GM12878 (cell line): ENCODE measurements at regions not wholly inside any gene's neighbourhood (a gene's known extent, or its start where the extent isn't known, plus 50 kb on each side); places are given as distances from the start of the nearest gene placed in this dataset.

Source experiments
- ATAC-seq: fragments of 200-7000 bp; cut with Tn5 transposase; 3 replicates; pipeline ENCODE4 v1.9.1; 2020; ENCODE audit warnings: mild to moderate bottlenecking, moderate library complexity
- BruUV-seq: library from RNA; stranded (reverse); fragments of 400-500 nt; replicated peaks from 2 replicates; lab custom pipeline; 2021; lab: Mats Ljungman, UMichigan
- CTCF ChIA-PET: fragments of 300-600 bp; sonication (Branson Sonifier 250); formaldehyde crosslinking; extraction: SDS; loops from one replicate; lab custom pipeline; 2021; ENCODE audit warnings: inconsistent platforms; lab: Yijun Ruan, JAX
- POLR2A ChIA-PET: fragments of 350-600 bp; formaldehyde crosslinking; extraction: SDS; loops from one replicate; lab custom pipeline; 2021; ENCODE audit warnings: inconsistent platforms; lab: Charles Lee
- RAD21 ChIA-PET: fragments of 300-600 bp; sonication (Branson Sonifier 250); formaldehyde crosslinking; loops from one replicate; lab custom pipeline; 2023; ENCODE audit warnings: antibody characterized with exemption; ENCODE audit not compliant: unreplicated experiment; lab: Charles Lee
- SMC1A ChIA-PET: fragments of 300-600 bp; sonication (Branson Sonifier 250); formaldehyde crosslinking; loops from one replicate; lab custom pipeline; 2023; ENCODE audit not compliant: unreplicated experiment, uncharacterized antibody; lab: Charles Lee
- DNase-seq: peaks from one replicate; pipeline ENCODE4 v3.0.0-alpha.2; 2011; ENCODE audit warnings: low read depth, low spot score
- FAIRE-seq: peaks from 3 replicates; lab custom pipeline; 2011; peaks lifted over from hg19 to GRCh38; lab: Jason Lieb, UNC
- H2AFZ ChIP-seq: 2 replicates; pipeline ENCODE4 v1.6.0; 2011; ENCODE audit warnings: low read depth, low read length, control low read depth; ENCODE audit not compliant: control insufficient read depth
- H3K27ac ChIP-seq: 2 replicates; pipeline ENCODE4 v1.5.1; 2011; ENCODE audit warnings: control low read depth; ENCODE audit not compliant: control insufficient read depth, insufficient read depth
- H3K27me3 ChIP-seq, 2 experiments: replicated peaks in 1 of 2; 2 replicates each; pipeline versions ENCODE4 v1.6.0 to v1.6.1; 2011; ENCODE audit warnings: low read length in 1 of 2; ENCODE audit not compliant: control insufficient read depth in 2 of 2, insufficient read depth in 2 of 2
- H3K36me3 ChIP-seq, 2 experiments: 2 replicates each; pipeline ENCODE4 v1.5.1; 2011; ENCODE audit warnings: low read length in 1 of 2; ENCODE audit not compliant: control insufficient read depth in 2 of 2, insufficient read depth in 2 of 2
- H3K4me1 ChIP-seq: 2 replicates; pipeline ENCODE4 v1.6.1; 2011; ENCODE audit warnings: mild to moderate bottlenecking, low read length, moderate library complexity, mixed read lengths; ENCODE audit not compliant: control insufficient read depth, insufficient read depth
- H3K4me2 ChIP-seq: 2 replicates; pipeline ENCODE4 v1.6.0; 2011; ENCODE audit warnings: control low read depth; ENCODE audit not compliant: control insufficient read depth, insufficient read depth
- H3K4me3 ChIP-seq: fragments of 200-600 bp; sonication (generic); 2 replicates; pipeline ENCODE4 v1.5.1; 2016
- H3K79me2 ChIP-seq: 2 replicates; pipeline ENCODE4 v1.6.0; 2011; ENCODE audit warnings: low read length; ENCODE audit not compliant: control insufficient read depth, insufficient read depth
- H3K9ac ChIP-seq: 2 replicates; pipeline ENCODE4 v1.8.0; 2011; ENCODE audit warnings: low read length, control low read depth, mixed read lengths; ENCODE audit not compliant: control insufficient read depth, insufficient read depth
- H3K9me3 ChIP-seq: replicated peaks from 3 replicates; pipeline ENCODE4 v1.5.1; 2011; ENCODE audit warnings: mild to moderate bottlenecking, low read length; ENCODE audit not compliant: control insufficient read depth, insufficient read depth
- H4K20me1 ChIP-seq: 2 replicates; pipeline ENCODE4 v1.6.0; 2011; ENCODE audit not compliant: control insufficient read depth, insufficient read depth
- EGR1 ChIP-seq, 2 experiments: IDR thresholded peaks; 1 replicate in 1 of 2; 2 replicates in 1 of 2; pipeline ENCODE4 v1.6.1; 2011 to 2012; ENCODE audit warnings: low read depth in 2 of 2, low read length in 2 of 2, borderline replicate concordance in 1 of 2, mild to moderate bottlenecking in 1 of 2, moderate library complexity in 1 of 2
- ZNF217 ChIP-seq: fragments of 450-650 bp; IDR thresholded peaks from 2 replicates; pipeline ENCODE4 v1.6.1; 2017; ENCODE audit warnings: antibody characterized with exemption, mild to moderate bottlenecking
- WGBS: methylation state at CpG from one replicate; pipeline ENCODE4 v1.1.6; 2016; ENCODE audit warnings: low lambda C conversion rate; ENCODE audit not compliant: insufficient replicate concordance, insufficient coverage; ENCODE audit errors: missing lambda C conversion rate; 5-methylcytosine and 5-hydroxymethylcytosine counted together
- in situ Hi-C: fragments of 300-500 bp; cut with MboI; formaldehyde crosslinking; loops from 9 replicates; pipeline ENCODE4 v1.14.3; 2018; ENCODE audit warnings: mixed read lengths
- intact Hi-C: fragments of 100-400 bp; cut with micrococcal nuclease; formaldehyde crosslinking; loops from one replicate; pipeline ENCODE4 v1.14.2; 2022; ENCODE audit not compliant: unreplicated experiment
- TF ChIP-seq, protein P1 (sequence below): fragments of 450-650 bp; formaldehyde crosslinking; IDR thresholded peaks from 2 replicates; pipeline ENCODE4 v1.4.0; 2022; ENCODE audit warnings: mild to moderate bottlenecking, moderate library complexity

DNA sequence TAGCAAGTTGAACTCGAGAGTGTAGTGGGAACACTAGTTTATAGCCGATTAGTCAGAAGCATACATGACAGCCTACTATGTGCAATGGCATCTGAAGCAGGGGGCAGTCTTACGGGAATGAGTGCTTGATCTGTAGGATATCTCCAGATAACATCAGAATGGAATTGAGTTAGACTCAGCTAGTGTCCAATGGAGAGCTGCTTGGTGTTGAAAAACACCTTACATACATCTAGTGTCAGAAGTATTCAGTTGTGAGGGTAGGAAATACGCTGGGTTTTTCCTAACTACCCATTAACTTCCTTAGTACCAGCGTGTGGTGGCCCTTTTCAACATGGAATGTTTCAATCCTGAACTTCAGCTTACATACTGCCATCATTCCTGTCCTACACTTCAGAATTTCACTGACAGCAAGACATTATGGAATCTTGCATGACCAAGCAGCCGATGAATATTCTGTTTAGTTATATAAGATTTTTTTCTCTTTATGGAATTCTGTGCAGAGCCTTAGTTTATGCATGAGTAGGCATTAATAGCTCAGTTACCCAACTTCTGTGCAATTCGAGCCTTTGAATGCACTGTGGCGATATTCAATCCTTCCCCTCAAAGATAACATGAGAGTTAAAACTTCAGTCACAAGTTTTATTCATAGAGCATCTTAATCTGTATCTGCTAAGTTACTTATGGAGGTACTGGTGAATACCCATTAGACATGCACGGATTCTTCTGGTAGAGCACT, 218.6 kb upstream of the MOCS1 start:
- no peak for FAIRE-seq
- no peak for TF ChIP-seq EGR1 (IDR thresholded peaks at IDR 0.05; ENCODE audit: borderline replicate concordance in 1 of 2, low read depth in 2 of 2, low read length in 2 of 2)
- TF ChIP-seq ZNF217, result no peak
- TF ChIP-seq, protein P1, sequence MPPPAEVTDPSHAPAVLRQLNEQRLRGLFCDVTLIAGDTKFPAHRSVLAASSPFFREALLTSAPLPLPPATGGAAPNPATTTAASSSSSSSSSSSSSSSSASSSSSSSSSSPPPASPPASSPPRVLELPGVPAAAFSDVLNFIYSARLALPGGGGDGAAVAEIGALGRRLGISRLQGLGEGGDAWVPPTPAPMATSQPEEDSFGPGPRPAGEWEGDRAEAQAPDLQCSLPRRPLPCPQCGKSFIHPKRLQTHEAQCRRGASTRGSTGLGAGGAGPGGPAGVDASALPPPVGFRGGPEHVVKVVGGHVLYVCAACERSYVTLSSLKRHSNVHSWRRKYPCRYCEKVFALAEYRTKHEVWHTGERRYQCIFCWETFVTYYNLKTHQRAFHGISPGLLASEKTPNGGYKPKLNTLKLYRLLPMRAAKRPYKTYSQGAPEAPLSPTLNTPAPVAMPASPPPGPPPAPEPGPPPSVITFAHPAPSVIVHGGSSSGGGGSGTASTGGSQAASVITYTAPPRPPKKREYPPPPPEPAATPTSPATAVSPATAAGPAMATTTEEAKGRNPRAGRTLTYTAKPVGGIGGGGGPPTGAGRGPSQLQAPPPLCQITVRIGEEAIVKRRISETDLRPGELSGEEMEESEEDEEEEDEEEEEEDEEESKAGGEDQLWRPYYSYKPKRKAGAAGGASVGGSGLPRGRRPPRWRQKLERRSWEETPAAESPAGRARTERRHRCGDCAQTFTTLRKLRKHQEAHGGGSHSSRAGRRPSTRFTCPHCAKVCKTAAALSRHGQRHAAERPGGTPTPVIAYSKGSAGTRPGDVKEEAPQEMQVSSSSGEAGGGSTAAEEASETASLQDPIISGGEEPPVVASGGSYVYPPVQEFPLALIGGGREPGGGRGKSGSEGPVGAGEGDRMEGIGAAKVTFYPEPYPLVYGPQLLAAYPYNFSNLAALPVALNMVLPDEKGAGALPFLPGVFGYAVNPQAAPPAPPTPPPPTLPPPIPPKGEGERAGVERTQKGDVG (CRISPR knock-in tag), result no peak
- 24% methylated on average over 9 of the region's 9 CpGs for WGBS

More for the DNA sequence above, 218.6 kb upstream of the MOCS1 start:
- ChIA-PET SMC1A (interaction anchor here (0.8 to 11.1 kb wide), 7 partner anchors 9 to 172 kb away, joined by 3 to 131 read pairs (median 6); no protein-coding TSS in a partner anchor), RAD21 (interaction anchor here (1.0 to 2.2 kb wide), 3 partner anchors 96 to 171 kb away, joined by 4 to 5 read pairs (median 5); no protein-coding TSS in a partner anchor), CTCF (no interaction called here), POLR2A (interaction anchor here (2.6 kb wide), 1 partner anchor 13 kb away, joined by 7 read pairs; no protein-coding TSS in a partner anchor)
- intact Hi-C loops, result no loop called here
- peaks cover 11% of the 10 kb centered on the region for H3K4me1 ChIP-seq
- H3K79me2 ChIP-seq, result no peaks in the 10 kb centered on the region
- H2AFZ ChIP-seq, result no peak overlapping the region
- no peak for DNase-seq
- ATAC-seq, result no peak
- no peaks in the 10 kb centered on the region; the same call in 1 of the 3 replicates for H3K9me3 ChIP-seq
- H3K27ac ChIP-seq, result no peak overlapping the region
- no peaks in the 10 kb centered on the region for H3K27me3 ChIP-seq
- H4K20me1 ChIP-seq, result no peaks in the 10 kb centered on the region
- BruUV-seq, result no TSS peak
- H3K9ac ChIP-seq, result no peak overlapping the region
- no peak overlapping the region for H3K4me2 ChIP-seq
- H3K4me3 ChIP-seq, result no peak overlapping the region
- in situ Hi-C loops, result no loop called here
- no peaks in the 10 kb centered on the region for H3K36me3 ChIP-seq
